ENCODE measurements at regions not wholly inside any gene's neighbourhood (a gene's known extent, or its start where the extent isn't known, plus 50 kb on each side); places are given as distances from the start of the nearest gene placed in this dataset.

DNA sequence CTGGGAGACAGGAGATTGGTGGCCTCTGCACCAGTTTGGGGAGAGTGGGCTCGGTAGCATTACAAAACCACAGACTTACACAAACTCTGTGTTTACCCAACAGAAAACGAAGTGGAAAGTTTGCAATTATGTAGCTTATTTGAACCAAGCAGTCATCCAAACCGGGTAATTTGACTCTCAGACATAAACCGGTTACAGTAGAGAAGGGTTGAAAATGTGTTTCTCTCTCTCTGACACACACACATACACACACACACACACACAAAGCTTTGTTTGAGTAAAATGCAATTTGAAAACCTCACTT lies 97.1 kb upstream of the ZNF608 start:
- TF ChIP-seq, protein P1, sequence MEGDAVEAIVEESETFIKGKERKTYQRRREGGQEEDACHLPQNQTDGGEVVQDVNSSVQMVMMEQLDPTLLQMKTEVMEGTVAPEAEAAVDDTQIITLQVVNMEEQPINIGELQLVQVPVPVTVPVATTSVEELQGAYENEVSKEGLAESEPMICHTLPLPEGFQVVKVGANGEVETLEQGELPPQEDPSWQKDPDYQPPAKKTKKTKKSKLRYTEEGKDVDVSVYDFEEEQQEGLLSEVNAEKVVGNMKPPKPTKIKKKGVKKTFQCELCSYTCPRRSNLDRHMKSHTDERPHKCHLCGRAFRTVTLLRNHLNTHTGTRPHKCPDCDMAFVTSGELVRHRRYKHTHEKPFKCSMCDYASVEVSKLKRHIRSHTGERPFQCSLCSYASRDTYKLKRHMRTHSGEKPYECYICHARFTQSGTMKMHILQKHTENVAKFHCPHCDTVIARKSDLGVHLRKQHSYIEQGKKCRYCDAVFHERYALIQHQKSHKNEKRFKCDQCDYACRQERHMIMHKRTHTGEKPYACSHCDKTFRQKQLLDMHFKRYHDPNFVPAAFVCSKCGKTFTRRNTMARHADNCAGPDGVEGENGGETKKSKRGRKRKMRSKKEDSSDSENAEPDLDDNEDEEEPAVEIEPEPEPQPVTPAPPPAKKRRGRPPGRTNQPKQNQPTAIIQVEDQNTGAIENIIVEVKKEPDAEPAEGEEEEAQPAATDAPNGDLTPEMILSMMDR (IDR thresholded peaks at IDR 0.05), result no peak
- TF ChIP-seq POLR2A (IDR thresholded peaks at IDR 0.05), result no peak
- no peak for TF ChIP-seq POLR2AphosphoS5 (IDR thresholded peaks at IDR 0.05)
